ENCODE measurements at regions not wholly inside any gene's neighbourhood (a gene's known extent, or its start where the extent isn't known, plus 50 kb on each side); places are given as distances from the start of the nearest gene placed in this dataset.

DNA sequence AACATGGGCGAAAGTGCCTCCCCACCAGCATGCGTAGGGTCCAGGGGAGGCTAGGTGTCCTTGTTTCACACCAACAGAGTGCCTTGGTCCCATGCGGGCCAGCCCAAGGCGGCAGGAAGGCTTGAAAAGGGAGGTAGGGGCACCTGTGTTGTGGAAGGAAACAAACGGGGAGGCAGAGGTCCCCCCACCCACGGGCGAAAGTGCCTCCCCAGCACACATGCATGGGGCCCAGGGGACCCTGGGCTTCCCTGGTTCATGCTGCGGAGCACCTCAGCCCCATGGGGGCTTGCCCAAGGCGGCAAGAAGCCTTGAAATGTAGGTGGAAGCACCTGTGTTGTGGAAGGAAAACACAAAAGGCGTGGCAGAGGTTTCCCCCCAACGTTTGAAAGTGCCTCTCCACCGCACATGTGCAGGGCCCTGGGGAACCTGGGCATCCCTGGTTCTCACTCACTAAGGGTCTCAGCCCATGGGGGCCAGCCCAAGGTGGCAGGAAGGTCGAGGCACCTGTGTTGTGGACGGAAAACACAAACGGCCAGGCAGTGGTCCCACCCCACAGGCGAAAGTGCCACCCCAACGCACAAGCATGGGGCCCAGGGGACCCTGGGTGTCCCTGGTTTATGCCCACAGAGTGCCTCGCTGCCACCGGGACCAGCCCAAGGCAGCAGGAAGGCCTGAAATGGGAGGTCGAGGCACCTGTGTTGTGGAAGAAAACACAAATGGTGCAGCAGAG, 374.7 kb downstream of the ALG10 start:
- TF ChIP-seq, protein P1, sequence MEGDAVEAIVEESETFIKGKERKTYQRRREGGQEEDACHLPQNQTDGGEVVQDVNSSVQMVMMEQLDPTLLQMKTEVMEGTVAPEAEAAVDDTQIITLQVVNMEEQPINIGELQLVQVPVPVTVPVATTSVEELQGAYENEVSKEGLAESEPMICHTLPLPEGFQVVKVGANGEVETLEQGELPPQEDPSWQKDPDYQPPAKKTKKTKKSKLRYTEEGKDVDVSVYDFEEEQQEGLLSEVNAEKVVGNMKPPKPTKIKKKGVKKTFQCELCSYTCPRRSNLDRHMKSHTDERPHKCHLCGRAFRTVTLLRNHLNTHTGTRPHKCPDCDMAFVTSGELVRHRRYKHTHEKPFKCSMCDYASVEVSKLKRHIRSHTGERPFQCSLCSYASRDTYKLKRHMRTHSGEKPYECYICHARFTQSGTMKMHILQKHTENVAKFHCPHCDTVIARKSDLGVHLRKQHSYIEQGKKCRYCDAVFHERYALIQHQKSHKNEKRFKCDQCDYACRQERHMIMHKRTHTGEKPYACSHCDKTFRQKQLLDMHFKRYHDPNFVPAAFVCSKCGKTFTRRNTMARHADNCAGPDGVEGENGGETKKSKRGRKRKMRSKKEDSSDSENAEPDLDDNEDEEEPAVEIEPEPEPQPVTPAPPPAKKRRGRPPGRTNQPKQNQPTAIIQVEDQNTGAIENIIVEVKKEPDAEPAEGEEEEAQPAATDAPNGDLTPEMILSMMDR (IDR thresholded peaks at IDR 0.05; ENCODE audit: low read depth, low read length), result no peak
- no peak for DNase-seq (ENCODE audit: low read depth in 2 of 2)
- no peak overlapping the region for H3K4me3 ChIP-seq (replicated peaks in 1 of 2; ENCODE audit: low read depth in 2 of 2, low read length in 2 of 2)

DNA sequence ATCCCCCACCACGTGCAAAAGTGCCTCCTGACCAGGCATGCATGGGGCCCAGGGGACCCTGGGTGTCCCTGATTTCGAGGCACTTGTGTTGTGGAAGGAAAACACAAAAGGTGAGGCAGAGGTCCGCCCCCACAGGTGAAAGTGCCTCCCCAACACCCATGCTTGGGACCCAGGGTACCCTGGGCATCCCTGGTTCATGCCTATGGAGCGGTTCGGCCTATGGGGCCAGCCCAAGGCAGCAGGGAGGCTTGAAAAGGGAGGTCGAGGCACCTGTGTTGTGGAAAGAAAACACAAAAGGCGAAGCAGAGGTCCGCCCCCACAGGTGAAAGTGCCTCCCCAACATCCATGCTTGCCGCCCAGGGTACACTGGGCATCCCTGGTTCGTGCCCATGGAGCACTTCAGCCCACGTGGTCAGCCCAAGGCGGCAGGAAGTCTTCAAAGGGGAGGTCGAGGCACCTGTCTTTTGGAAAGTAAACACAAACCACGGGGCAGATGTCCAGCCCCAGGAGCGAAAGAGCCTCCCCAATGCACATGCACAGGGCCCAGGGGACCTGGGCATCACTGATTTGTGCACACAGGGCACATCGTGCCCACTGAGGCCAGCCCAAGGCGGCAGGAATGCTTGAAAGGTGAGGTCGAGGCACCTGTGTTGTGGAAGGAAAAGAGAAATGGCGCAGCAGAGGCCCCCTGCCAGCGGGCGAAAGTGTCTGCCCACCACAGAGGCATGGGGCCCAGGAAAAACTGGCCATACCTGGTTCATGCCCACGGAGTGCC, 375.5 kb downstream of the ALG10 start:
- DNase-seq (ENCODE audit: low read depth in 2 of 2), result no peak
- TF ChIP-seq, protein P1 (IDR thresholded peaks at IDR 0.05; ENCODE audit: low read depth, low read length), result no peak
- H3K4me3 ChIP-seq (replicated peaks in 1 of 2; ENCODE audit: low read depth in 2 of 2, low read length in 2 of 2), result no peak overlapping the region

DNA sequence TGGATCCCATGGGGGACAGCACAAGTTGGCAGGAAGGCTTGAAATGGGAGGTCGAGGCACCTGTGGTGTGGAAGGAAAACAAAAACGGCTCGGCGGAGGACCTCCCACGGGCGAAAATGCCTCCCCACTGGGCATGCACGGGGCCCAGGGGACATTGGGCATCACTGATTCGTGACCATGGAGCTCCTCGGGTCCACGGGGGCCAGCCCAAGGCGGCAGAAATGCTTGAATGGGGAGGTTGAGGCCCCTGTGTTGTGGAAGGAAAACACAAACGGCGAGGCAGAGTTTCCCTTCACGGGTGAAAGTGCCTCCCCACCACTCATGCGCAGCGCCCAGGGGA, 376.0 kb downstream of the ALG10 start:
- TF ChIP-seq, protein P1 (IDR thresholded peaks at IDR 0.05; ENCODE audit: low read depth, low read length), result no peak
- H3K4me3 ChIP-seq (replicated peaks in 1 of 2; ENCODE audit: low read depth in 2 of 2, low read length in 2 of 2), result no peak overlapping the region
- no peak for DNase-seq (ENCODE audit: low read depth in 2 of 2)

DNA sequence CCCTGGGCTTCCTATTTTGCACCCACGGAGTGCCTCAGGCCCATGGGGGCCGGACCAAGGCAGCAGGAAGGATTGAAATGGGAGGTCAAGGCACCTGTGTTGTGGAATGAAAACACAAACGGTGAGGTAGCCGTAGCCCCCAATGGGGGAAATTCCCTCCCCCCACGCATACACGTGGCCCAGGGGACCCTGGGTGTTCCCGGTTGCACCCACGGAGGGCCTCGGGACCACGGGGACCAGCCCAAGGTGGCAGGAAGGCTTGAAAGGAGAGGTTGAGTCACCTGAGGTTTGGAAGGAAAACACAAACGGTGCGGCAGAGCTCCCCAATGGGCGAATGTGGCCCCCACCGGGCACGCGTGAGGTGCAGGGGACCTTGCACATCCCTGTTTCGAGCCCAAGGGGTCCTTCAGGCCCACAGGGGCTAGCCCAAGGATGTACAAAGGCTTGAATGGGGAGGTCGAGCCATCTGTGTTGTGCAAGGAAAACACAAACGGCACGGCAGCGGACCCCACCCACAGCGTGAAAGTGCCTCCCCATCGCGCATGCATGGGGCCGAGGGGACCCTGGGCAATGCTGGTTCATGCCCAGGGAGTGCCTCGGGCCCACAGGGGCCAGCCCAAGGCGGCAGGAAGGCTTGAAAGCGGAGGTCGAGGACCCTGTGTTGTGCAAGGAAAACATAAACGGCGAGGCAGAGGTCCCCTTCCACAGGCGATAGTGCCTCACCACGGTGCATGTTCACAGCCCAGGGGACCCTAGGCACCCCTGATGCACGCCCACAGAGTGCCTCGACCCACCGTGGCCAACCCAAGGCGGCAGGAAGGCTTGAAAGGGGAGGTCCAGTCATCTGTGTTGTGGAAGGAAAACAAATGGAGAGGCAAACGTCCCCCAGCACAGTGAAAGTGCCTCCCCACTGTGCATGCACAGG, 376.7 kb downstream of the ALG10 start:
- TF ChIP-seq, protein P1 (IDR thresholded peaks at IDR 0.05; ENCODE audit: low read depth, low read length), result no peak

DNA sequence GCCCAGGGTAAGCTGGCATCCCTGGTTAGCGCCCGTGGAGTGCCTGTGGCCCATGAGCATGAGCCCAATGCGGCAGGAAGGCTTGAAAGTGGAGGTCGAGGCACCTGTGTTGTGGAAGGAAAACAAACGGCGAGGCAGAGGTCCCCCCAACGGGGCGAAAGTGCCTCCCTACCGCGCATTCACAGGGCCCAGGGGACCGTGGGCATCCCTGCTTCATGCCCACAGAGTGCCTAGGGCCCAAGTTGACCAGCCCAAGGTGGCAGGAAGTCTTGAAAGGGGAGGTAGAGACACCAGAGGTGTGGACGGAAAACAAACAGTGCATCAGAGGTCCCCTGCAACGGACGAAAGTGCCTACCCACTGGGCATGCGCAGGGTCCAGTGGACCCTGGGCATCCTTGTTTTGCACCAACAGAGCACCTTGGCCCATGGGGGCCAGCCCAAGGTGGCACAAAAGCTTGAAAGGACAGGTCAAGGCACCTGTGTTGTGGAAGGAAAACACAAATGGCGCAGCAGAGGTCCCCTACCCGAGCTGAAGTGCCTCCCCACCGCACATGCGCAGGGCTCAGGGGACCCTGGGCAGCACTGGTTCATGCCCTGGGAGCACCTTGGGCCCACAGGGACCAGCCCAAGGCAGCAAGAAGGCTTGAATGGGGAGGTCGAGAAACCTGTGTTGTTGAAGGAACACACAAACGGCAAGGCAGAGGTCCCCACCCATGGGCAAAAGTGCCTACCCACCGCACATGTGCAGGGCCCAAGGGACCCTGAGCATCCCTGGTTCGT, 377.5 kb downstream of the ALG10 start:
- H3K4me3 ChIP-seq (replicated peaks in 1 of 2; ENCODE audit: low read depth in 2 of 2, low read length in 2 of 2), result no peak overlapping the region
- TF ChIP-seq, protein P1 (IDR thresholded peaks at IDR 0.05; ENCODE audit: low read depth, low read length), result no peak
- no peak for DNase-seq (ENCODE audit: low read depth in 2 of 2)

More for the DNA sequence above, 376.7 kb downstream of the ALG10 start:
- DNase-seq (ENCODE audit: low read depth in 2 of 2), result no peak
- H3K4me3 ChIP-seq (replicated peaks in 1 of 2; ENCODE audit: low read depth in 2 of 2, low read length in 2 of 2), result no peak overlapping the region

DNA sequence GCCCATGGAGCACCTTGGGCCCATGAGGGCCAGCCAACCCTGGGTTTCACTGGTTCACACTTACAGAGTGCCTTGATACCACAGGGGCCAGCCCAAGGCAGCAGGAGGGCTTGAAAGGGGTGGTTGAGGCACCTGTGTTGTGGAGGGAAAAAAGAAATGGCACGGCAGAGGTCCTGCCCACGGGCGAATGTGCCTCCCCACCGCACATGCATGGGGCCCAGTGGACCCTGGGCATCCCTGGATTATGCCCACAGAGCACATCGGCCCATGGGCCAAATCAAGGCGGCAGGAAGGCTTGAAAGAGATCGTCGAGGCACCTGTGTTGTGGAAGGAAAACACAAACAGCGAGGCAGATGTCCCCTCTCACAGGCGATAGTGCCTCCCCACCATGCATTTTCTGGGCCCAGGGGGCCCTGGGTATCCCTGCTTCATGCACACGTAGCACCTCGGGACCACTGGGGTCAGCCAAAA, 378.1 kb downstream of the ALG10 start:
- TF ChIP-seq, protein P1 (IDR thresholded peaks at IDR 0.05; ENCODE audit: low read depth, low read length), result no peak
- no peak overlapping the region for H3K4me3 ChIP-seq (replicated peaks in 1 of 2; ENCODE audit: low read depth in 2 of 2, low read length in 2 of 2)
- DNase-seq (ENCODE audit: low read depth in 2 of 2), result no peak

All from cardiac fibroblast (primary cell).